GM12878 (cell line): ENCODE measurements at regions not wholly inside any gene's neighbourhood (a gene's known extent, or its start where the extent isn't known, plus 50 kb on each side); places are given as distances from the start of the nearest gene placed in this dataset.

ENCODE experiments used
- GABPA ChIP-seq: IDR thresholded peaks from 2 replicates; pipeline ENCODE4 v1.6.1; 2014; ENCODE audit warnings: antibody characterized with exemption, low read depth, mild to moderate bottlenecking, inconsistent platforms
- HDAC6 ChIP-seq: fragments of 200-600 bp; sonication (generic); IDR thresholded peaks from one replicate; pipeline ENCODE4 v1.8.0; 2017; ENCODE audit warnings: antibody characterized with exemption; ENCODE audit not compliant: unreplicated experiment
- SPI1 ChIP-seq: IDR thresholded peaks from 2 replicates; pipeline ENCODE4 v1.6.1; 2011; ENCODE audit warnings: low read depth, mild to moderate bottlenecking, low read length, moderate library complexity, borderline replicate concordance; ENCODE audit not compliant: insufficient read depth
- TF ChIP-seq, protein P1 (sequence below): fragments of 450-650 bp; IDR thresholded peaks from 2 replicates; pipeline ENCODE4 v1.6.1; 2018; ENCODE audit warnings: borderline replicate concordance, mild to moderate bottlenecking; ENCODE audit not compliant: partially characterized antibody
- TF ChIP-seq, protein P2 (sequence below): fragments of 450-650 bp; formaldehyde crosslinking; IDR thresholded peaks from 2 replicates; pipeline ENCODE4 v1.4.0; 2020; ENCODE audit warnings: mild to moderate bottlenecking, moderate library complexity
- TF ChIP-seq, protein P3 (sequence below): fragments of 450-650 bp; formaldehyde crosslinking; IDR thresholded peaks from 2 replicates; pipeline ENCODE4 v1.5.0; 2022; ENCODE audit warnings: mild to moderate bottlenecking, missing genetic modification characterization

DNA sequence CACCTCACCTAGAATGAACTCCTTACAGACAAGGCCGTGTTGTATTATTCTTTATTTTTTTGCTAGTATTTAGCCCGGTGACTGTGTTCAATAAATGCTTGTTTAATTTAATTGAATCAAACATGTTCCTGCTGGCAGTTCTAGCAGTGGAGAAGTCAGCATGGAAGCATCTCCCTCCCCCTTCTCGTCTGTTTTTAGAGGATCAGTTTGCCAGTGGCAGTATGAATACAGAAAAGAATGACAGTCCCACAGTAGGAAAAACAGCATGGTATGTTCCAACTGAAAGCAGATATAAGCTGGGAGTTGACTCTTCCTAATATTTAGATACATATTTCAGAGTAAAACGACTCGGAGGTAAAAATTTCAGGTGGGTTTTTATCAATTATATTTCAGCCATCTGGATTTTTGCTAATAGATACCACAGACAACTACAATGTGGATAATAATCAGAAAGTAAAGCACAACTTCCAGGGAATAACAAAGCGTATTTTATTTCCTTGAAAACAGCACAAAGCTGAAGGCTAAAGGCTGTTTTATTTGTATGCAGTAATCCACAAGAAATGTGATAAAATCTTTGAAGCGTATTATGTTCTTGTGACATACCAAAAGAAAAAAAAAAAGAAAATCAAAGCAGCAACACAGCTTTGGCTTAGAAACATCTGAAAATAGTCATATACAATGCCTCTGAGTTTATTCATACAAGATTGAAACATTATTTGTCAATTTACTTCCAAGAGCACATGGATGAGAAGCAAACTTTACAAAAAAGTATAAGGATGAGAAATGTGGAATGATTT is 244.5 kb upstream of the KCNMB2 start (continued):
- TF ChIP-seq, protein P1, sequence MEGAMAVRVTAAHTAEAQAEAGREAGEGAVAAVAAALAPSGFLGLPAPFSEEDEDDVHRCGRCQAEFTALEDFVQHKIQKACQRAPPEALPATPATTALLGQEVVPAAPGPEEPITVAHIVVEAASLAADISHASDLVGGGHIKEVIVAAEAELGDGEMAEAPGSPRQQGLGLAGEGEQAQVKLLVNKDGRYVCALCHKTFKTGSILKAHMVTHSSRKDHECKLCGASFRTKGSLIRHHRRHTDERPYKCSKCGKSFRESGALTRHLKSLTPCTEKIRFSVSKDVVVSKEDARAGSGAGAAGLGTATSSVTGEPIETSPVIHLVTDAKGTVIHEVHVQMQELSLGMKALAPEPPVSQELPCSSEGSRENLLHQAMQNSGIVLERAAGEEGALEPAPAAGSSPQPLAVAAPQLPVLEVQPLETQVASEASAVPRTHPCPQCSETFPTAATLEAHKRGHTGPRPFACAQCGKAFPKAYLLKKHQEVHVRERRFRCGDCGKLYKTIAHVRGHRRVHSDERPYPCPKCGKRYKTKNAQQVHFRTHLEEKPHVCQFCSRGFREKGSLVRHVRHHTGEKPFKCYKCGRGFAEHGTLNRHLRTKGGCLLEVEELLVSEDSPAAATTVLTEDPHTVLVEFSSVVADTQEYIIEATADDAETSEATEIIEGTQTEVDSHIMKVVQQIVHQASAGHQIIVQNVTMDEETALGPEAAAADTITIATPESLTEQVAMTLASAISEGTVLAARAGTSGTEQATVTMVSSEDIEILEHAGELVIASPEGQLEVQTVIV = no peak
- TF ChIP-seq, protein P2, sequence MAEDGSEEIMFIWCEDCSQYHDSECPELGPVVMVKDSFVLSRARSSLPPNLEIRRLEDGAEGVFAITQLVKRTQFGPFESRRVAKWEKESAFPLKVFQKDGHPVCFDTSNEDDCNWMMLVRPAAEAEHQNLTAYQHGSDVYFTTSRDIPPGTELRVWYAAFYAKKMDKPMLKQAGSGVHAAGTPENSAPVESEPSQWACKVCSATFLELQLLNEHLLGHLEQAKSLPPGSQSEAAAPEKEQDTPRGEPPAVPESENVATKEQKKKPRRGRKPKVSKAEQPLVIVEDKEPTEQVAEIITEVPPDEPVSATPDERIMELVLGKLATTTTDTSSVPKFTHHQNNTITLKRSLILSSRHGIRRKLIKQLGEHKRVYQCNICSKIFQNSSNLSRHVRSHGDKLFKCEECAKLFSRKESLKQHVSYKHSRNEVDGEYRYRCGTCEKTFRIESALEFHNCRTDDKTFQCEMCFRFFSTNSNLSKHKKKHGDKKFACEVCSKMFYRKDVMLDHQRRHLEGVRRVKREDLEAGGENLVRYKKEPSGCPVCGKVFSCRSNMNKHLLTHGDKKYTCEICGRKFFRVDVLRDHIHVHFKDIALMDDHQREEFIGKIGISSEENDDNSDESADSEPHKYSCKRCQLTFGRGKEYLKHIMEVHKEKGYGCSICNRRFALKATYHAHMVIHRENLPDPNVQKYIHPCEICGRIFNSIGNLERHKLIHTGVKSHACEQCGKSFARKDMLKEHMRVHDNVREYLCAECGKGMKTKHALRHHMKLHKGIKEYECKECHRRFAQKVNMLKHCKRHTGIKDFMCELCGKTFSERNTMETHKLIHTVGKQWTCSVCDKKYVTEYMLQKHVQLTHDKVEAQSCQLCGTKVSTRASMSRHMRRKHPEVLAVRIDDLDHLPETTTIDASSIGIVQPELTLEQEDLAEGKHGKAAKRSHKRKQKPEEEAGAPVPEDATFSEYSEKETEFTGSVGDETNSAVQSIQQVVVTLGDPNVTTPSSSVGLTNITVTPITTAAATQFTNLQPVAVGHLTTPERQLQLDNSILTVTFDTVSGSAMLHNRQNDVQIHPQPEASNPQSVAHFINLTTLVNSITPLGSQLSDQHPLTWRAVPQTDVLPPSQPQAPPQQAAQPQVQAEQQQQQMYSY (CRISPR knock-in tag) = no peak
- TF ChIP-seq HDAC6 = no peak
- TF ChIP-seq, protein P3, sequence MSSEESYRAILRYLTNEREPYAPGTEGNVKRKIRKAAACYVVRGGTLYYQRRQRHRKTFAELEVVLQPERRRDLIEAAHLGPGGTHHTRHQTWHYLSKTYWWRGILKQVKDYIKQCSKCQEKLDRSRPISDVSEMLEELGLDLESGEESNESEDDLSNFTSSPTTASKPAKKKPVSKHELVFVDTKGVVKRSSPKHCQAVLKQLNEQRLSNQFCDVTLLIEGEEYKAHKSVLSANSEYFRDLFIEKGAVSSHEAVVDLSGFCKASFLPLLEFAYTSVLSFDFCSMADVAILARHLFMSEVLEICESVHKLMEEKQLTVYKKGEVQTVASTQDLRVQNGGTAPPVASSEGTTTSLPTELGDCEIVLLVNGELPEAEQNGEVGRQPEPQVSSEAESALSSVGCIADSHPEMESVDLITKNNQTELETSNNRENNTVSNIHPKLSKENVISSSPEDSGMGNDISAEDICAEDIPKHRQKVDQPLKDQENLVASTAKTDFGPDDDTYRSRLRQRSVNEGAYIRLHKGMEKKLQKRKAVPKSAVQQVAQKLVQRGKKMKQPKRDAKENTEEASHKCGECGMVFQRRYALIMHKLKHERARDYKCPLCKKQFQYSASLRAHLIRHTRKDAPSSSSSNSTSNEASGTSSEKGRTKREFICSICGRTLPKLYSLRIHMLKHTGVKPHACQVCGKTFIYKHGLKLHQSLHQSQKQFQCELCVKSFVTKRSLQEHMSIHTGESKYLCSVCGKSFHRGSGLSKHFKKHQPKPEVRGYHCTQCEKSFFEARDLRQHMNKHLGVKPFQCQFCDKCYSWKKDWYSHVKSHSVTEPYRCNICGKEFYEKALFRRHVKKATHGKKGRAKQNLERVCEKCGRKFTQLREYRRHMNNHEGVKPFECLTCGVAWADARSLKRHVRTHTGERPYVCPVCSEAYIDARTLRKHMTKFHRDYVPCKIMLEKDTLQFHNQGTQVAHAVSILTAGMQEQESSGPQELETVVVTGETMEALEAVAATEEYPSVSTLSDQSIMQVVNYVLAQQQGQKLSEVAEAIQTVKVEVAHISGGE (CRISPR knock-in tag) = no peak
- no peak for TF ChIP-seq SPI1
- TF ChIP-seq GABPA = no peak
